HEK293 (cell line): ENCODE measurements at regions not wholly inside any gene's neighbourhood (a gene's known extent, or its start where the extent isn't known, plus 50 kb on each side); places are given as distances from the start of the nearest gene placed in this dataset.

ENCODE experiments used
- CTCF ChIA-PET: fragments of 350-600 bp; formaldehyde crosslinking; extraction: SDS; loops from one replicate; lab custom pipeline; 2021; ENCODE audit warnings: antibody characterized with exemption; lab: Yijun Ruan, JAX
- POLR2A ChIA-PET: fragments of 300-600 bp; formaldehyde crosslinking; extraction: SDS; loops from one replicate; lab custom pipeline; 2020; ENCODE audit warnings: antibody characterized with exemption, inconsistent platforms; lab: Yijun Ruan, JAX
- H3K27ac ChIP-seq: fragments of 200-500 bp; sonication (Bioruptor generic); 2 replicates; pipeline ENCODE4 v1.5.1; 2014; ENCODE audit warnings: low read depth, low read length, control low read depth, inconsistent platforms; ENCODE audit errors: extremely low read depth
- H3K36me3 ChIP-seq, 2 experiments: fragments of 200-500 bp in 1 of 2; sonication (Bioruptor generic) in 1 of 2; 1 replicate in 1 of 2; 2 replicates in 1 of 2; pipeline ENCODE4 v1.5.1; 2014 to 2017; ENCODE audit warnings: inconsistent platforms in 2 of 2, low read length in 2 of 2; ENCODE audit not compliant: control insufficient read depth in 2 of 2, insufficient read depth in 1 of 2
- H3K4me1 ChIP-seq: fragments of 200-500 bp; sonication (Bioruptor generic); 2 replicates; pipeline ENCODE4 v1.5.1; 2014; ENCODE audit warnings: mild to moderate bottlenecking, low read length, inconsistent platforms; ENCODE audit not compliant: control insufficient read depth, insufficient read depth
- H3K4me3 ChIP-seq: 2 replicates; pipeline ENCODE4 v1.5.1; 2011; ENCODE audit warnings: low read depth, mild to moderate bottlenecking, control low read depth, low read length, moderate library complexity
- H3K9me3 ChIP-seq: fragments of 200-500 bp; sonication (Bioruptor generic); 2 replicates; pipeline ENCODE4 v1.5.1; 2014; ENCODE audit warnings: low read depth, low read length, inconsistent platforms; ENCODE audit not compliant: control insufficient read depth, insufficient read depth
- BCL11A ChIP-seq: fragments of 450-650 bp; formaldehyde crosslinking; IDR thresholded peaks from 2 replicates; pipeline ENCODE4 v1.5.1; 2016; ENCODE audit warnings: low read depth, missing biosample characterization, missing genetic modification characterization
- GLIS2 ChIP-seq: fragments of 450-650 bp; formaldehyde crosslinking; IDR thresholded peaks from 2 replicates; pipeline ENCODE4 v1.5.1; 2016; ENCODE audit warnings: missing biosample characterization, missing genetic modification characterization
- KLF10 ChIP-seq: fragments of 450-650 bp; IDR thresholded peaks from 2 replicates; pipeline ENCODE4 v1.5.1; 2018; ENCODE audit warnings: missing biosample characterization, mild to moderate bottlenecking, missing genetic modification characterization
- PRDM4 ChIP-seq: fragments of 450-650 bp; formaldehyde crosslinking; IDR thresholded peaks from 2 replicates; pipeline ENCODE4 v1.5.1; 2017; ENCODE audit warnings: missing biosample characterization, missing genetic modification characterization
- ZBTB49 ChIP-seq: fragments of 450-650 bp; formaldehyde crosslinking; IDR thresholded peaks from 2 replicates; pipeline ENCODE4 v1.5.1; 2016; ENCODE audit warnings: missing biosample characterization, missing genetic modification characterization, low read depth
- ZFHX2 ChIP-seq: fragments of 450-650 bp; formaldehyde crosslinking; conservative IDR thresholded peaks from 2 replicates; pipeline ENCODE4 v1.5.1; 2016; ENCODE audit warnings: missing biosample characterization, missing genetic modification characterization
- ZNF146 ChIP-seq: fragments of 450-650 bp; formaldehyde crosslinking; IDR thresholded peaks from 2 replicates; pipeline ENCODE4 v1.5.1; 2016; ENCODE audit warnings: missing biosample characterization, missing genetic modification characterization
- ZNF174 ChIP-seq: fragments of 450-650 bp; formaldehyde crosslinking; IDR thresholded peaks from 2 replicates; pipeline ENCODE4 v1.5.0; 2017; ENCODE audit warnings: missing biosample characterization, mild to moderate bottlenecking, missing genetic modification characterization
- ZNF26 ChIP-seq: fragments of 450-650 bp; formaldehyde crosslinking; IDR thresholded peaks from 2 replicates; pipeline ENCODE4 v1.5.1; 2016; ENCODE audit warnings: missing biosample characterization, missing genetic modification characterization
- ZNF266 ChIP-seq: fragments of 450-650 bp; formaldehyde crosslinking; IDR thresholded peaks from 2 replicates; pipeline ENCODE4 v1.5.1; 2016; ENCODE audit warnings: missing biosample characterization, missing genetic modification characterization, low read depth
- ZNF514 ChIP-seq: fragments of 450-650 bp; formaldehyde crosslinking; IDR thresholded peaks from 2 replicates; pipeline ENCODE4 v1.5.1; 2016; ENCODE audit warnings: missing biosample characterization, missing genetic modification characterization
- ZNF549 ChIP-seq: fragments of 450-650 bp; IDR thresholded peaks from 2 replicates; pipeline ENCODE4 v1.5.1; 2018; ENCODE audit warnings: missing biosample characterization, missing genetic modification characterization, mild to moderate bottlenecking, inconsistent platforms, moderate library complexity
- ZNF560 ChIP-seq: fragments of 450-650 bp; formaldehyde crosslinking; IDR thresholded peaks from 2 replicates; pipeline ENCODE4 v1.5.1; 2017; ENCODE audit warnings: missing biosample characterization, missing genetic modification characterization, borderline replicate concordance
- ZNF580 ChIP-seq: fragments of 450-650 bp; formaldehyde crosslinking; IDR thresholded peaks from 2 replicates; pipeline ENCODE4 v1.5.1; 2016; ENCODE audit warnings: missing biosample characterization, missing genetic modification characterization
- ZNF658 ChIP-seq: fragments of 450-650 bp; formaldehyde crosslinking; IDR thresholded peaks from 2 replicates; pipeline ENCODE4; 2016; ENCODE audit warnings: missing biosample characterization, missing genetic modification characterization
- ZNF677 ChIP-seq: fragments of 450-650 bp; IDR thresholded peaks from 2 replicates; pipeline ENCODE4 v1.5.0; 2018; ENCODE audit warnings: missing biosample characterization, mild to moderate bottlenecking, missing genetic modification characterization, moderate library complexity
- ZNF707 ChIP-seq: fragments of 450-650 bp; formaldehyde crosslinking; IDR thresholded peaks from 2 replicates; pipeline ENCODE4 v1.5.1; 2016; ENCODE audit warnings: missing biosample characterization, missing genetic modification characterization
- ZNF777 ChIP-seq: fragments of 450-650 bp; formaldehyde crosslinking; IDR thresholded peaks from 2 replicates; pipeline ENCODE4 v1.5.1; 2017; ENCODE audit warnings: missing biosample characterization, missing genetic modification characterization, borderline replicate concordance

GRCh38 chr6:16929809-16930208 is 168.5 kb upstream of the ATXN1 start:
- Histone ChIP-seq H3K4me3 (no peak overlapping the region), H3K4me1 (no peaks in the 10 kb centered on the region), H3K36me3 (no peaks in the 10 kb centered on the region), H3K9me3 (no peaks in the 10 kb centered on the region), H3K27ac (no peak overlapping the region)
- TF ChIP-seq ZNF266 (tag by site-specific recombination): no peak
- TF ChIP-seq ZNF146 (tag by site-specific recombination): no peak
- no peak for TF ChIP-seq ZNF514 (tag by site-specific recombination)
- CTCF ChIA-PET: interaction anchor here (0.6 to 2.1 kb wide), 2 partner anchors 35 to 400 kb away, joined by 4 to 6 read pairs; no protein-coding TSS in a partner anchor
- POLR2A ChIA-PET: no interaction called here

- no peaks in the 10 kb centered on the region for H3K4me1 ChIP-seq
- no peak for TF ChIP-seq ZFHX2
- no peak for TF ChIP-seq KLF10 (tag by site-specific recombination)
- no peak for TF ChIP-seq ZNF560
- TF ChIP-seq PRDM4 (tag by site-specific recombination): no peak
- TF ChIP-seq ZBTB49 (tag by site-specific recombination): no peak
- no peak for TF ChIP-seq ZNF707 (tag by site-specific recombination)
- no peak for TF ChIP-seq ZNF549 (tag by site-specific recombination)
- no peak for TF ChIP-seq ZNF174
- TF ChIP-seq ZNF26: no peak
- TF ChIP-seq ZNF658 (tag by site-specific recombination): no peak
- no peak for TF ChIP-seq ZNF777
- TF ChIP-seq ZNF580 (tag by site-specific recombination): no peak
- TF ChIP-seq ZNF677 (tag by site-specific recombination): no peak
- TF ChIP-seq BCL11A (tag by site-specific recombination): no peak
- TF ChIP-seq GLIS2 (tag by site-specific recombination): no peak
- H3K9me3 ChIP-seq: no peaks in the 10 kb centered on the region
- ChIA-PET POLR2A (no interaction called here), CTCF (interaction anchor here (0.6 to 1.7 kb wide), 3 partner anchors 8 to 330 kb away, joined by 3 to 4 read pairs (median 4); no protein-coding TSS in a partner anchor)
- H3K36me3 ChIP-seq: no peaks in the 10 kb centered on the region
- H3K4me3 ChIP-seq: no peak overlapping the region
- H3K27ac ChIP-seq: no peak overlapping the region
Observed at GRCh38 chr6:16928387-16928786, 167.1 kb upstream of the ATXN1 start.
